Esophagus squamous epithelium (tissue), 5 donors: ENCODE measurements at regions not wholly inside any gene's neighbourhood (a gene's known extent, or its start where the extent isn't known, plus 50 kb on each side); places are given as distances from the start of the nearest gene placed in this dataset.

Experiments used
- DNase-seq: peaks from one replicate; lab custom pipeline; 2025; lab: John Stamatoyannopoulos, UW
- H3K27ac ChIP-seq, 4 donors: fragments of 200-600 bp; sonication (generic); one replicate each; pipeline ENCODE4 v1.5.1; 2016 to 2019; ENCODE audit warnings: mild to moderate bottlenecking in 1 of 4
- H3K27me3 ChIP-seq, 4 donors: fragments of 200-600 bp; sonication (generic); 1 replicate in 3 of 4; 2 replicates in 1 of 4; pipeline versions ENCODE4 v1.5.1 to v1.6.0; 2017 to 2021; ENCODE audit warnings: antibody characterized with exemption in 1 of 4
- H3K36me3 ChIP-seq, 3 donors: fragments of 200-600 bp; sonication (generic); one replicate each; pipeline ENCODE4 v1.5.1; 2016 to 2019
- H3K4me1 ChIP-seq, 3 donors: fragments of 200-600 bp; sonication (generic); one replicate each; pipeline ENCODE4 v1.5.1; 2017 to 2019
- H3K4me3 ChIP-seq, 4 donors: fragments of 200-600 bp; sonication (generic); 1 replicate in 3 of 4; 2 replicates in 1 of 4; pipeline ENCODE4 v1.5.1; 2016 to 2019; ENCODE audit warnings: mild to moderate bottlenecking in 2 of 4, moderate library complexity in 1 of 4
- H3K9me3 ChIP-seq, 3 donors: fragments of 200-600 bp; sonication (generic); one replicate each; pipeline ENCODE4 v1.5.1; 2016 to 2019
- POLR2A ChIP-seq, 4 donors: fragments of 450-650 bp; IDR thresholded peaks; one replicate each; pipeline ENCODE4 v1.6.1; 2017; ENCODE audit warnings: antibody characterized with exemption in 4 of 4, mild to moderate bottlenecking in 4 of 4, moderate library complexity in 3 of 4
- WGBS, 2 donors: methylation state at CpG; one replicate each; pipeline ENCODE4 v1.1.5; 2018; 5-methylcytosine and 5-hydroxymethylcytosine counted together
- intact Hi-C: fragments of 100-400 bp; cut with DNase I; formaldehyde crosslinking; loops from one replicate; pipeline ENCODE4 v1.15.0; 2022
- TF ChIP-seq, protein P1 (sequence below), 6 experiments: fragments of 450-650 bp in 4 of 6; fragments of 200-600 bp in 2 of 6; sonication (generic) in 2 of 6; IDR thresholded peaks; one replicate each; pipeline ENCODE4 v1.5.1; 2016 to 2019; ENCODE audit warnings: antibody characterized with exemption in 6 of 6, mild to moderate bottlenecking in 4 of 6, moderate library complexity in 4 of 6
- donor health status: DM: yes; HTN: yes; CAD: no.

DNA sequence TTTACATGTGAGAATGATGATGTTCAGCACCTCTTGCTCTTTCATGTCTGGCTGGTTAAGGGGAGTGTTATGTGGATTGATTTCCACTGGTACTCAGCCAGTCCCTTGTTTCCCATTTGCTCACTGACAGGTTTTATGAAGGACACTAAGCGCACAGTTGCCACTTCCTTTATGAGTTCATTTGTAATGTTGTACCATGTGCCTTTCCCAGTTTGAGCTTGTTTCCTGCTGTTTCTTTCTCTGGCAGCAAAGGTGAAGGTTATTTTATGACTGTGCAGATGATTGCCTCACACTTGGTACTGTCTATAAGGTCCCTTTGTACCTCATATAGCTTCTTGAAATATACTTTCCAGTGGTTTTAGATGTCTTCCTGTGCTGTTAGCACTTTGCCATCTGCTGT, 1700.5 kb upstream of the TMEFF2 start:
- 20 to 76% methylated on average over 1 of the region's 1 CpG for WGBS, 2 donors
- Histone ChIP-seq H3K4me1 (no peaks in the 10 kb centered on the region), H3K36me3 (no peaks in the 10 kb centered on the region), H3K27ac (no peak overlapping the region), H3K9me3 (no peaks in the 10 kb centered on the region), H3K4me3 (no peak overlapping the region), H3K27me3 (no peaks in the 10 kb centered on the region)
- no peak for DNase-seq
- TF ChIP-seq POLR2A (IDR thresholded peaks at IDR 0.05), result no peak
- TF ChIP-seq, protein P1, sequence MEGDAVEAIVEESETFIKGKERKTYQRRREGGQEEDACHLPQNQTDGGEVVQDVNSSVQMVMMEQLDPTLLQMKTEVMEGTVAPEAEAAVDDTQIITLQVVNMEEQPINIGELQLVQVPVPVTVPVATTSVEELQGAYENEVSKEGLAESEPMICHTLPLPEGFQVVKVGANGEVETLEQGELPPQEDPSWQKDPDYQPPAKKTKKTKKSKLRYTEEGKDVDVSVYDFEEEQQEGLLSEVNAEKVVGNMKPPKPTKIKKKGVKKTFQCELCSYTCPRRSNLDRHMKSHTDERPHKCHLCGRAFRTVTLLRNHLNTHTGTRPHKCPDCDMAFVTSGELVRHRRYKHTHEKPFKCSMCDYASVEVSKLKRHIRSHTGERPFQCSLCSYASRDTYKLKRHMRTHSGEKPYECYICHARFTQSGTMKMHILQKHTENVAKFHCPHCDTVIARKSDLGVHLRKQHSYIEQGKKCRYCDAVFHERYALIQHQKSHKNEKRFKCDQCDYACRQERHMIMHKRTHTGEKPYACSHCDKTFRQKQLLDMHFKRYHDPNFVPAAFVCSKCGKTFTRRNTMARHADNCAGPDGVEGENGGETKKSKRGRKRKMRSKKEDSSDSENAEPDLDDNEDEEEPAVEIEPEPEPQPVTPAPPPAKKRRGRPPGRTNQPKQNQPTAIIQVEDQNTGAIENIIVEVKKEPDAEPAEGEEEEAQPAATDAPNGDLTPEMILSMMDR (IDR thresholded peaks at IDR 0.05), result no peak
- intact Hi-C loops, result no loop called here

DNA sequence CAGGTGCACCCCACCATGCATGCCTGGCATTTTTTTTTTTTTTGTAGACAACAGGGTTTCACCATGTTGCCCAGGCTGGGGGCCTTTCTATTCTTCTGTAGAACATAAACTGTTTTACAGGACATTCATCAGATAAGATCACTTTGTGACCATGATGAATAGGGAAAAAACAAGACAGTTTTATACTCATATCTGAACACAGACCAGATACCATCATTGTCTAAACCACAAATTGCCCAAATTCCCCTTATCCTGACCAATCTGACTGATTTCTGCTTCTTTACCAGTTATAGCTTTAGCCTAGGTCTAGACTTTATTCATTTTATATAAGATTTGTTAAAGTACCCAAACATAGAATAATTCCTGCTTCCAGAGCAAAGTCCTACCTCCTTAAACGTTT, 1699.3 kb upstream of the TMEFF2 start:
- 44 to 59% methylated on average over 1 of the region's 1 CpG for WGBS, 2 donors
- no peaks in the 10 kb centered on the region for H3K27me3 ChIP-seq
- intact Hi-C loops, result no loop called here
- no peaks in the 10 kb centered on the region for H3K9me3 ChIP-seq
- TF ChIP-seq, protein P1 (IDR thresholded peaks at IDR 0.05), result no peak
- TF ChIP-seq POLR2A (IDR thresholded peaks at IDR 0.05), result no peak
- H3K4me1 ChIP-seq, result no peaks in the 10 kb centered on the region
- no peak overlapping the region for H3K4me3 ChIP-seq
- H3K36me3 ChIP-seq, result no peaks in the 10 kb centered on the region
- DNase-seq, result no peak
- no peak overlapping the region for H3K27ac ChIP-seq

- no peaks in the 10 kb centered on the region for H3K9me3 ChIP-seq
- H3K36me3 ChIP-seq, result no peaks in the 10 kb centered on the region
- TF ChIP-seq, protein P1 (IDR thresholded peaks at IDR 0.05), result no peak
- TF ChIP-seq POLR2A (IDR thresholded peaks at IDR 0.05), result no peak
- 59 to 68% methylated on average over 2 of the region's 2 CpGs for WGBS, 2 donors
- no peak overlapping the region for H3K27ac ChIP-seq
- H3K27me3 ChIP-seq, result no peaks in the 10 kb centered on the region
- no peaks in the 10 kb centered on the region for H3K4me1 ChIP-seq
- intact Hi-C loops, result no loop called here
- no peak overlapping the region for H3K4me3 ChIP-seq
- no peak for DNase-seq
These were observed 1696.3 kb upstream of the TMEFF2 start for GRCh38 chr2:193891023-193891422.

DNA sequence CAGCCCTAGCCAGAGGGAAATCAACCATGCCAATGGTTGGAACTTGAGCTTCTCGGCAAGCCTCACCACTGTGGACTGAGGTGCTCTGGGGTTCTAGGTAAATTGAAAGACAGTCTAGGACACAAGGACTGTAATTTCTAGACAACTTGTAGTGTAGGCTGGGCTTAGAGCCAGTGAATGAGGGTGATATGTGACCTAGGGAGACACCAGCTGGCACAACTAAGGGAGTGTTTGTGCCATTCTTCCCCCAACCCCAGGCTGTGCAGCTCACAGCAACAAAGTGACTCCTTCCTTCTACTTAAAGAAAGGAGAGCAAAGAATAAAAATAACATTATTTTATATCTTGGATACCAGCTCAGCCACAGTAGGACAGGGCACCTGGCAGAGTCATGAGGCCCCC, 1690.7 kb upstream of the TMEFF2 start:
- H3K9me3 ChIP-seq, result no peaks in the 10 kb centered on the region
- TF ChIP-seq, protein P1 (IDR thresholded peaks at IDR 0.05), result no peak
- no peak for TF ChIP-seq POLR2A (IDR thresholded peaks at IDR 0.05)
- WGBS, 2 donors, result 89% methylated on average over 1 of the region's 1 CpG; no CpG with 5 or more reads in 1 of the 2 donors
- no peaks in the 10 kb centered on the region for H3K36me3 ChIP-seq
- H3K27ac ChIP-seq, result no peak overlapping the region
- no peaks in the 10 kb centered on the region for H3K27me3 ChIP-seq
- H3K4me1 ChIP-seq, result no peaks in the 10 kb centered on the region
- H3K4me3 ChIP-seq, result no peak overlapping the region
- intact Hi-C loops, result no loop called here
- no peak for DNase-seq

DNA sequence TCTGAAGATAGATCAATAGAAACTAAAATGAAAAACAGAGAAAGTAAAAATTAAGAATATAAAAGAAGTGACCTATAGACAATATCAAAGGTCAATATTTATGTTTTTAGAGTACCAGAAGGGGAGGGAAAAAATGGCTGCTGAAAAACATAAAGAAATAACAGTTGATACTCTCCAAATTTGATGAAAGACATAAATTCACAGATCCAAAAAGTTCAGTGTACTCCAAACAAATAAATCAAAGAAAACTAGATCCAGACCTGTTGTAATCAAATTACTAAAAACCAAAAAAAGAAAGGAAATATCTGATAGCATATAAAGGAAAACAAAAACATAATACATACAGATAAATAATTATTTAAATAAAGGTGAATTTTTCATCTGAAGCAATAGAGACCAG, 1689.1 kb upstream of the TMEFF2 start:
- intact Hi-C loops, result no loop called here
- Histone ChIP-seq H3K27me3 (no peaks in the 10 kb centered on the region), H3K9me3 (no peaks in the 10 kb centered on the region), H3K4me1 (no peaks in the 10 kb centered on the region), H3K27ac (no peak overlapping the region), H3K36me3 (no peaks in the 10 kb centered on the region), H3K4me3 (no peak overlapping the region)
- DNase-seq, result no peak
- TF ChIP-seq, protein P1 (IDR thresholded peaks at IDR 0.05), result no peak
- no peak for TF ChIP-seq POLR2A (IDR thresholded peaks at IDR 0.05)
